ENCODE measurements at regions not wholly inside any gene's neighbourhood (a gene's known extent, or its start where the extent isn't known, plus 50 kb on each side); places are given as distances from the start of the nearest gene placed in this dataset.
A peak's percentile ranks its signal among the peaks of the same experiment; 100 is the strongest.

- no peak for TF ChIP-seq EZH2phosphoT487 (IDR thresholded peaks at IDR 0.05; ENCODE audit: borderline replicate concordance, low read length)
- no peak for TF ChIP-seq CTCF (IDR thresholded peaks at IDR 0.05; ENCODE audit: low read depth, low read length, poor library complexity, severe bottlenecking)
- H3K4me3 ChIP-seq (ENCODE audit: low read length): no peak overlapping the region
- no peak overlapping the region for H3K27ac ChIP-seq (ENCODE audit: low read depth, low read length)
- no peaks in the 10 kb centered on the region for H3K9me3 ChIP-seq (ENCODE audit: control insufficient read depth, insufficient read depth, low read length)
- H3F3A ChIP-seq (ENCODE audit: control insufficient read depth, insufficient read depth): no peaks in the 10 kb centered on the region
- no peak overlapping the region for H3K4me2 ChIP-seq (ENCODE audit: low read length)
- no peaks in the 10 kb centered on the region for H3K9me2 ChIP-seq (replicated peaks; ENCODE audit: control insufficient read depth, low read length)
- peaks cover 10% of the 10 kb centered on the region for H3K4me1 ChIP-seq (ENCODE audit: control insufficient read depth, low read length)
- no peaks in the 10 kb centered on the region for H4K20me1 ChIP-seq (ENCODE audit: control insufficient read depth, insufficient read depth, low read depth, low read length)
- no peaks in the 10 kb centered on the region for H3K27me3 ChIP-seq (ENCODE audit: control insufficient read depth, low read length)
- no peaks in the 10 kb centered on the region for H3K36me3 ChIP-seq (ENCODE audit: control insufficient read depth, low read length)
- H3K79me2 ChIP-seq (ENCODE audit: control insufficient read depth, low read length): no peaks in the 10 kb centered on the region
These were observed 56.8 kb upstream of the TGFBR2 start for GRCh38 chr3:30549600-30549999.

- no peaks in the 10 kb centered on the region for H3K36me3 ChIP-seq (ENCODE audit: control insufficient read depth, low read length)
- no peak overlapping the region for H3K4me2 ChIP-seq (ENCODE audit: low read length)
- no peaks in the 10 kb centered on the region for H4K20me1 ChIP-seq (ENCODE audit: control insufficient read depth, insufficient read depth, low read depth, low read length)
- H3K4me3 ChIP-seq (ENCODE audit: low read length): no peak overlapping the region
- peaks cover 10% of the 10 kb centered on the region for H3K4me1 ChIP-seq (ENCODE audit: control insufficient read depth, low read length)
- H3K9me2 ChIP-seq (replicated peaks; ENCODE audit: control insufficient read depth, low read length): no peaks in the 10 kb centered on the region
- H3F3A ChIP-seq (ENCODE audit: control insufficient read depth, insufficient read depth): no peaks in the 10 kb centered on the region
- H3K79me2 ChIP-seq (ENCODE audit: control insufficient read depth, low read length): no peaks in the 10 kb centered on the region
- H3K27me3 ChIP-seq (ENCODE audit: control insufficient read depth, low read length): no peaks in the 10 kb centered on the region
- H3K9me3 ChIP-seq (ENCODE audit: control insufficient read depth, insufficient read depth, low read length): no peaks in the 10 kb centered on the region
- no peak overlapping the region for H3K27ac ChIP-seq (ENCODE audit: low read depth, low read length)
- TF ChIP-seq EZH2phosphoT487 (IDR thresholded peaks at IDR 0.05; ENCODE audit: borderline replicate concordance, low read length) (no peak), CTCF (IDR thresholded peaks at IDR 0.05; ENCODE audit: low read depth, low read length, poor library complexity, severe bottlenecking) (no peak)
These were observed 56.2 kb upstream of the TGFBR2 start for GRCh38 chr3:30550246-30550645.

- Histone ChIP-seq H3K9me2 (replicated peaks; ENCODE audit: control insufficient read depth, low read length) (no peaks in the 10 kb centered on the region), H3K36me3 (ENCODE audit: control insufficient read depth, low read length) (no peaks in the 10 kb centered on the region), H3K27ac (ENCODE audit: low read depth, low read length) (no peak overlapping the region), H3K4me2 (ENCODE audit: low read length) (0 out of 2 replicates have a peak overlapping the region, but pooled peaks have one; percentile 4), H3K4me3 (ENCODE audit: low read length) (no peak overlapping the region), H3K79me2 (ENCODE audit: control insufficient read depth, low read length) (no peaks in the 10 kb centered on the region), H3K4me1 (ENCODE audit: control insufficient read depth, low read length) (peaks cover 10% of the 10 kb centered on the region), H3K27me3 (ENCODE audit: control insufficient read depth, low read length) (no peaks in the 10 kb centered on the region), H4K20me1 (ENCODE audit: control insufficient read depth, insufficient read depth, low read depth, low read length) (no peaks in the 10 kb centered on the region), H3K9me3 (ENCODE audit: control insufficient read depth, insufficient read depth, low read length) (no peaks in the 10 kb centered on the region), H3F3A (ENCODE audit: control insufficient read depth, insufficient read depth) (no peaks in the 10 kb centered on the region)
- TF ChIP-seq CTCF (IDR thresholded peaks at IDR 0.05; ENCODE audit: low read depth, low read length, poor library complexity, severe bottlenecking) (no peak), EZH2phosphoT487 (IDR thresholded peaks at IDR 0.05; ENCODE audit: borderline replicate concordance, low read length) (no peak)
These were observed 55.1 kb upstream of the TGFBR2 start for GRCh38 chr3:30551266-30551665.

GRCh38 chr3:30551927-30552326 is 54.5 kb upstream of the TGFBR2 start:
- H3K4me2 ChIP-seq (ENCODE audit: low read length): no peak overlapping the region

More at GRCh38 chr3:30551927-30552326, 54.5 kb upstream of the TGFBR2 start:
- Histone ChIP-seq H3K4me3 (ENCODE audit: low read length) (no peak overlapping the region), H3K9me3 (ENCODE audit: control insufficient read depth, insufficient read depth, low read length) (no peaks in the 10 kb centered on the region), H3K27me3 (ENCODE audit: control insufficient read depth, low read length) (no peaks in the 10 kb centered on the region), H4K20me1 (ENCODE audit: control insufficient read depth, insufficient read depth, low read depth, low read length) (no peaks in the 10 kb centered on the region), H3K79me2 (ENCODE audit: control insufficient read depth, low read length) (no peaks in the 10 kb centered on the region), H3K36me3 (ENCODE audit: control insufficient read depth, low read length) (no peaks in the 10 kb centered on the region), H3K4me1 (ENCODE audit: control insufficient read depth, low read length) (peaks cover 10% of the 10 kb centered on the region), H3K9me2 (replicated peaks; ENCODE audit: control insufficient read depth, low read length) (no peaks in the 10 kb centered on the region), H3K27ac (ENCODE audit: low read depth, low read length) (no peak overlapping the region), H3F3A (ENCODE audit: control insufficient read depth, insufficient read depth) (no peaks in the 10 kb centered on the region)
- TF ChIP-seq EZH2phosphoT487 (IDR thresholded peaks at IDR 0.05; ENCODE audit: borderline replicate concordance, low read length) (no peak), CTCF (IDR thresholded peaks at IDR 0.05; ENCODE audit: low read depth, low read length, poor library complexity, severe bottlenecking) (no peak)

Data from DOHH2 (cell line).